ENCODE measurements at regions not wholly inside any gene's neighbourhood (a gene's known extent, or its start where the extent isn't known, plus 50 kb on each side); places are given as distances from the start of the nearest gene placed in this dataset.

- POLR2A ChIA-PET: no interaction called here
- H3K27me3 ChIP-seq (ENCODE audit: control insufficient read depth in 1 of 2, insufficient read depth in 2 of 2, low read length in 2 of 2): no peaks in the 10 kb centered on the region
- DNase-seq (ENCODE audit: low spot score): no peak
- no peak for FAIRE-seq
- TF ChIP-seq TBX2 (CRISPR knock-in tag; IDR thresholded peaks at IDR 0.05; ENCODE audit: borderline replicate concordance) (no peak), KDM5A (IDR thresholded peaks at IDR 0.05; ENCODE audit: borderline replicate concordance, low read length) (no peak), ZNF766 (CRISPR knock-in tag; IDR thresholded peaks at IDR 0.05; ENCODE audit: borderline replicate concordance) (no peak), TOE1 (CRISPR knock-in tag; IDR thresholded peaks at IDR 0.05) (no peak), TBL1XR1 (IDR thresholded peaks at IDR 0.05; ENCODE audit: borderline replicate concordance, low read length, partially characterized antibody) (no peak), SMARCE1 (IDR thresholded peaks at IDR 0.05; ENCODE audit: borderline replicate concordance) (no peak), PLRG1 (conservative IDR thresholded peaks at IDR 0.05) (no peak), NFIC (IDR thresholded peaks at IDR 0.05; ENCODE audit: low read length) (no peak)
- no peaks in the 10 kb centered on the region for H3K79me2 ChIP-seq (ENCODE audit: insufficient read depth, low read length)
- no peak overlapping the region for H2AFZ ChIP-seq (ENCODE audit: low read length)
- H3K4me3 ChIP-seq (replicated peaks in 1 of 3; ENCODE audit: insufficient read depth in 1 of 3, low read depth in 2 of 3, low read length in 3 of 3): no peak overlapping the region
- H3K9me3 ChIP-seq (ENCODE audit: low read length): no peaks in the 10 kb centered on the region
- H4K20me1 ChIP-seq (ENCODE audit: insufficient read depth, low read length): no peaks in the 10 kb centered on the region
- in situ Hi-C loops (cut with HindIII; ENCODE audit: extremely low pct_ligation_motif_present, low pct_unique_long_range_greater_than_20kb): no loop called here
- WGBS (ENCODE audit: low lambda C conversion rate): 34% methylated on average over 4 of the region's 4 CpGs
- no peak for ATAC-seq
- no peaks in the 10 kb centered on the region for H3K4me1 ChIP-seq (ENCODE audit: insufficient read depth, low read length)
- no peak overlapping the region for H3K9ac ChIP-seq (ENCODE audit: insufficient read depth, low read depth, low read length)
- no TSS peak for BruUV-seq (replicated peaks)
- intact Hi-C loops (cut with micrococcal nuclease; ENCODE audit: unreplicated experiment): no loop called here
- no peak overlapping the region for H3K27ac ChIP-seq (ENCODE audit: extremely low read length, insufficient read depth, low read length)
- CTCF ChIA-PET (ENCODE audit: low intra/inter-chr PET ratio, low total read pairs): no interaction called here
- no peaks in the 10 kb centered on the region for H3K36me3 ChIP-seq (replicated peaks in 1 of 2; ENCODE audit: control insufficient read depth in 1 of 2, insufficient read depth in 2 of 2, low read length in 2 of 2)
- no peak overlapping the region for H3K4me2 ChIP-seq (ENCODE audit: low read depth, low read length)
Measured at GRCh38 chr12:97167598-97167997, 260.5 kb downstream of the NEDD1 start.

GRCh38 chr12:97168804-97169203 is 261.7 kb downstream of the NEDD1 start:
- Histone ChIP-seq H2AFZ (ENCODE audit: low read length) (no peak overlapping the region), H3K9me3 (ENCODE audit: low read length) (no peaks in the 10 kb centered on the region), H3K27ac (ENCODE audit: extremely low read length, insufficient read depth, low read length) (no peak overlapping the region), H4K20me1 (ENCODE audit: insufficient read depth, low read length) (no peaks in the 10 kb centered on the region), H3K4me3 (replicated peaks in 1 of 3; ENCODE audit: insufficient read depth in 1 of 3, low read depth in 2 of 3, low read length in 3 of 3) (no peak overlapping the region), H3K4me1 (ENCODE audit: insufficient read depth, low read length) (no peaks in the 10 kb centered on the region), H3K9ac (ENCODE audit: insufficient read depth, low read depth, low read length) (no peak overlapping the region), H3K27me3 (ENCODE audit: control insufficient read depth in 1 of 2, insufficient read depth in 2 of 2, low read length in 2 of 2) (no peaks in the 10 kb centered on the region), H3K36me3 (replicated peaks in 1 of 2; ENCODE audit: control insufficient read depth in 1 of 2, insufficient read depth in 2 of 2, low read length in 2 of 2) (no peaks in the 10 kb centered on the region), H3K4me2 (ENCODE audit: low read depth, low read length) (no peak overlapping the region), H3K79me2 (ENCODE audit: insufficient read depth, low read length) (no peaks in the 10 kb centered on the region)
- CTCF ChIA-PET (ENCODE audit: low intra/inter-chr PET ratio, low total read pairs): no interaction called here
- POLR2A ChIA-PET: no interaction called here
- ATAC-seq: no peak
- DNase-seq (ENCODE audit: low spot score): no peak
- intact Hi-C loops (cut with micrococcal nuclease; ENCODE audit: unreplicated experiment): no loop called here
- FAIRE-seq: no peak
- no TSS peak for BruUV-seq (replicated peaks)
- TF ChIP-seq ZNF280D (CRISPR knock-in tag; IDR thresholded peaks at IDR 0.05) (no peak), ZNF607 (CRISPR knock-in tag; IDR thresholded peaks at IDR 0.05; ENCODE audit: borderline replicate concordance) (no peak), ARID2 (CRISPR knock-in tag; IDR thresholded peaks at IDR 0.05; ENCODE audit: borderline replicate concordance) (no peak), NFIB (CRISPR knock-in tag; IDR thresholded peaks at IDR 0.05; ENCODE audit: borderline replicate concordance) (no peak), KDM5A (IDR thresholded peaks at IDR 0.05; ENCODE audit: borderline replicate concordance, low read length) (no peak), EEA1 (CRISPR knock-in tag; IDR thresholded peaks at IDR 0.05; ENCODE audit: borderline replicate concordance) (no peak), ATRX (CRISPR knock-in tag; IDR thresholded peaks at IDR 0.05; ENCODE audit: borderline replicate concordance) (no peak), ZNF782 (CRISPR knock-in tag; IDR thresholded peaks at IDR 0.05; ENCODE audit: borderline replicate concordance) (no peak), ZFP36 (IDR thresholded peaks at IDR 0.05; ENCODE audit: borderline replicate concordance, low read depth, low read length, partially characterized antibody) (no peak), KLF12 (CRISPR knock-in tag; IDR thresholded peaks at IDR 0.05; ENCODE audit: borderline replicate concordance) (no peak), ZNF30 (CRISPR knock-in tag; IDR thresholded peaks at IDR 0.05) (no peak)
- WGBS (ENCODE audit: low lambda C conversion rate): 7% methylated on average over 4 of the region's 4 CpGs
- in situ Hi-C loops (cut with HindIII; ENCODE audit: extremely low pct_ligation_motif_present, low pct_unique_long_range_greater_than_20kb): no loop called here
